Astrocyte of the cerebellum (primary cell): ENCODE measurements at regions not wholly inside any gene's neighbourhood (a gene's known extent, or its start where the extent isn't known, plus 50 kb on each side); places are given as distances from the start of the nearest gene placed in this dataset.

Experiments used
- DNase-seq: peaks from one replicate; pipeline ENCODE4 v3.0.0-alpha.2; 2011; ENCODE audit warnings: low read depth
- H3K4me3 ChIP-seq: 2 replicates; pipeline ENCODE4 v1.5.1; 2011; ENCODE audit warnings: mild to moderate bottlenecking, low read depth, low read length, moderate library complexity
- CTCF ChIP-seq: IDR thresholded peaks from 2 replicates; pipeline ENCODE4 v1.5.1; 2012; ENCODE audit warnings: low read length, low read depth, moderate library complexity, mild to moderate bottlenecking; ENCODE audit errors: missing control alignments
- in situ Hi-C: cut with HindIII; loops from 2 replicates; pipeline ENCODE4 v1.10.0; 2017; ENCODE audit warnings: low sequenced_read_pairs

DNA sequence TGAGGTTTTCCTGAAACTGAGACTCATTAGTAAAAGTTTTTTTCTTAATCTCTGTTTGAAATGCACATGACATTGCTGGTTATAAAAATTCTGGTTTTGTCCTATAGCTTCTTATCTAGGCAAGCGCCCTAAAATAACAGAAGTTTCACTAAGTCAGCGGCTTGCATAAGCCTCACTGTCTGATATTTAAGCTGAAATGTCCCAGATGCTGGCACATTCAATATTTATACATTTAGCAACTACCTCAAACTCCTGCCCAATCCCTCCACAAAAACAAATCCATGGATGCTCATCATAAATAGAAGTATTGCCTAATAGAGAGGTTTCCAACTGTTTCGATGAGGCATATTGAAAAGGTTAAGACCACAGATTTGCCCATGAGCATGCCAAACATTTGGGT, 83.1 kb upstream of the EGR2 start:
- in situ Hi-C loops: no loop called here
- no peak overlapping the region for H3K4me3 ChIP-seq
- TF ChIP-seq CTCF: no peak
- DNase-seq: no peak

- DNase-seq: no peak
- no peak overlapping the region for H3K4me3 ChIP-seq
- TF ChIP-seq CTCF: no peak
- in situ Hi-C loops: no loop called here
These were observed 78.9 kb upstream of the EGR2 start for GRCh38 chr10:62895063-62895462.

GRCh38 chr10:62894156-62894555, 78.0 kb upstream of the EGR2 start:
- DNase-seq: no peak
- no peak for TF ChIP-seq CTCF
- H3K4me3 ChIP-seq: no peak overlapping the region
- in situ Hi-C loops: no loop called here

DNA sequence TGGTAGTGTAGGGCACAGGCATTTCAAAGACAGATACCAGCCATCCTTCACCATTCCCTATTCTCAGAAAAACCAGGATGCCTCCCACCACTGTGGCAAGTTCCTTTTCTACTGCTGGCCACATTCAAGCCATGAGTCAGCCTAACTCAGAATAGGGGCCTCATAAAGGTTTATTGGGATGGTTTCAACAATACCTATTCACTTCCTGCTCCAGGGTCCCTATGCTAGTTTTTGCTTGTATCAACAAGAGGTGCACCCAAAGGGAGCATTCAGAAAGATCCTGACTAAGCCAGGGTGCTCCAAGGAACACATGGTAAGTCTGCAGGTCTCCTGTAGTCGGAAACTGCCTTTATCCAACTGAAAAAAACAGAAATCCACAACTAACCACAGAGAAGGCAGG, 76.9 kb upstream of the EGR2 start:
- no peak for DNase-seq
- TF ChIP-seq CTCF: no peak
- H3K4me3 ChIP-seq: no peak overlapping the region
- in situ Hi-C loops: no loop called here

DNA sequence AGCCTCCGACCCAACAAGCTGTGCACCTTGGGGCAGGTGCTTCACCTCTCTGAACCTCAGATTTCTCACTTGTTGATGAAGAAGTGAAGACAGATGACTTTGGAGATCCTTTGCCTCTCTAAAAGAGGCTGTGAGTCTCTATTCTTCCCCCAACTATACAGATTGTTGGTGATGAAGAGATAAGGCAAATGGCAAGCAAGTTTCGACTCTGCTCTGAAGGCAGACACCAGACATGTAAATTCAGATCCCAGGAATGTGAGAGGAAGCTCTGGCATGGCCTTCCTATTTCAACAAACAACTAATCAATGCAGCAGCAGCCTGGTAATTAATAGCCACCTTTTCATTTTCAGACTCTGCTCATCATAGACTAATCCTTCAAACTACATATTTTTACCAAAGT, 74.2 kb upstream of the EGR2 start:
- in situ Hi-C loops: no loop called here

GRCh38 chr10:62887642-62888041, 71.5 kb upstream of the EGR2 start:
- in situ Hi-C loops: no loop called here
- no peak for TF ChIP-seq CTCF
- H3K4me3 ChIP-seq: no peak overlapping the region
- DNase-seq: no peak

More for the DNA sequence above, 74.2 kb upstream of the EGR2 start:
- H3K4me3 ChIP-seq: no peak overlapping the region
- no peak for TF ChIP-seq CTCF
- DNase-seq: no peak
